Smooth muscle cell (in vitro differentiated cells): ENCODE measurements at regions not wholly inside any gene's neighbourhood (a gene's known extent, or its start where the extent isn't known, plus 50 kb on each side); places are given as distances from the start of the nearest gene placed in this dataset.

ENCODE experiments used
- DNase-seq: peaks from one replicate; lab custom pipeline; 2025; ENCODE audit not compliant: unreplicated experiment; lab: John Stamatoyannopoulos, UW
- H2AFZ ChIP-seq: fragments of 200-600 bp; sonication (generic); 2 replicates; pipeline ENCODE4 v1.6.0; 2016; ENCODE audit warnings: antibody characterized with exemption, low read depth, mild to moderate bottlenecking
- H3F3A ChIP-seq: fragments of 200-600 bp; sonication (generic); 2 replicates; pipeline ENCODE4 v1.6.0; 2017; ENCODE audit warnings: antibody characterized with exemption, low read depth
- H3K27ac ChIP-seq: fragments of 200-600 bp; sonication (generic); 2 replicates; pipeline ENCODE4 v1.5.1; 2016; ENCODE audit warnings: low read depth, mild to moderate bottlenecking
- H3K27me3 ChIP-seq: fragments of 200-600 bp; sonication (generic); 2 replicates; pipeline ENCODE4 v1.6.1; 2016; ENCODE audit warnings: low read depth, mild to moderate bottlenecking
- H3K36me3 ChIP-seq: fragments of 200-600 bp; sonication (generic); 2 replicates; pipeline ENCODE4 v1.5.1; 2016; ENCODE audit warnings: low read depth
- H3K4me1 ChIP-seq: fragments of 200-600 bp; sonication (generic); 2 replicates; pipeline ENCODE4 v1.5.1; 2016; ENCODE audit warnings: low read depth
- H3K4me2 ChIP-seq: fragments of 200-600 bp; sonication (generic); 2 replicates; pipeline ENCODE4 v1.6.0; 2016; ENCODE audit warnings: mild to moderate bottlenecking
- H3K4me3 ChIP-seq: fragments of 200-600 bp; sonication (generic); 2 replicates; pipeline ENCODE4 v1.5.1; 2016; ENCODE audit warnings: mild to moderate bottlenecking
- H3K79me2 ChIP-seq: fragments of 200-600 bp; sonication (generic); 2 replicates; pipeline ENCODE4 v1.6.0; 2016; ENCODE audit warnings: low read depth, mild to moderate bottlenecking
- H3K9ac ChIP-seq: fragments of 200-600 bp; sonication (generic); 2 replicates; pipeline ENCODE4 v1.6.0; 2016; ENCODE audit warnings: low read depth
- H3K9me3 ChIP-seq: fragments of 200-600 bp; sonication (generic); replicated peaks from 2 replicates; pipeline ENCODE4 v1.5.1; 2016; ENCODE audit warnings: low read depth
- H4K20me1 ChIP-seq: fragments of 200-600 bp; sonication (generic); 2 replicates; pipeline ENCODE4 v1.6.0; 2016; ENCODE audit warnings: low read depth
- WGBS: methylation state at CpG from one replicate; pipeline ENCODE4 v1.1.7; 2016; ENCODE audit warnings: low lambda C conversion rate; 5-methylcytosine and 5-hydroxymethylcytosine counted together
- TF ChIP-seq, protein P1 (sequence below): fragments of 200-600 bp; sonication (generic); IDR thresholded peaks from 2 replicates; pipeline ENCODE4 v1.5.1; 2017; ENCODE audit warnings: borderline replicate concordance, mild to moderate bottlenecking, antibody characterized with exemption; ENCODE audit not compliant: insufficient read depth, poor library complexity, severe bottlenecking

DNA sequence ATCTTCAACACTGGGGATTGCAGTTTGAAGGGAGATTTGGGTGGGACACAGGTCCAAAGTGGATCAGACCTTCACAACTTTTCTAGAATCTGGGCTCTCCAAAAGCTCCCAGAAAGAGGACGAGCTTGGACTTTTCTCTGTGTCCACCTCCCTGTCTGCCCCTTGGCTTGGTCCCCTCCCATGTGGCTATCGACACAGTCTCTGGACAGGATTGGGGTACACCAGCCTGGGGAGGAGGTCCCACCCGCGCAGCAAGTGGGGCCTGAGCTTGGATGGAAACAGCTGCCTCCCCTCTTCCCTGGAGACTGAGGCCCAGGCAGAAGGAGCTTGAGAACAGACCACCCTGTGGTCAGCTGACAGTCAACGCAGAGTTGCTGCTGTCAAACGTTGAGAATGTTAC is 84.6 kb upstream of the FCN1 start:
- H3K27me3 ChIP-seq = no peaks in the 10 kb centered on the region
- WGBS = 82% methylated on average over 6 of the region's 6 CpGs

DNA sequence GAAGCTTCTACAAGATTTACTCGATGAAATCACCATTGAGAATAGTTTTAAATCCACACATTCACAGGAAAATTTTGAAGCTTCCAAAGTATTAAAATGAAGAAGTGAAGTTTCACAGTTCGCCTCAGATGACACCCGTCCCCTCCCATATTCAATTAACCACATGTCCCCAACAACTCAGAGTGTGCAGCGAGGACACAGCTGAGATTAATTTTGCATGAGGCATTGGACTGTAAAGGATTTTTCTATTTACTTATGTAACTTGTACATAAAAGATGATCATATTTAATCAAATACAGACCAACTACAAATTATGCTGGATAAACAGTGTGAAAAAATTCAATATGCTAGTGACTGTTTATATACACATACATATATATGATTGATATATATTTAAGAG is 84.7 kb upstream of the OLFM1 start:
- no peaks in the 10 kb centered on the region for H3K9me3 ChIP-seq
- no peak overlapping the region for H3K9ac ChIP-seq
- no peak overlapping the region for H2AFZ ChIP-seq
- no peaks in the 10 kb centered on the region for H3K27me3 ChIP-seq
- no peaks in the 10 kb centered on the region for H4K20me1 ChIP-seq
- no peak overlapping the region for H3K4me2 ChIP-seq
- H3K27ac ChIP-seq = no peak overlapping the region
- H3F3A ChIP-seq = no peaks in the 10 kb centered on the region
- H3K4me1 ChIP-seq = no peaks in the 10 kb centered on the region
- H3K4me3 ChIP-seq = no peak overlapping the region
- WGBS = 85% methylated on average over 4 of the region's 4 CpGs
- TF ChIP-seq, protein P1, sequence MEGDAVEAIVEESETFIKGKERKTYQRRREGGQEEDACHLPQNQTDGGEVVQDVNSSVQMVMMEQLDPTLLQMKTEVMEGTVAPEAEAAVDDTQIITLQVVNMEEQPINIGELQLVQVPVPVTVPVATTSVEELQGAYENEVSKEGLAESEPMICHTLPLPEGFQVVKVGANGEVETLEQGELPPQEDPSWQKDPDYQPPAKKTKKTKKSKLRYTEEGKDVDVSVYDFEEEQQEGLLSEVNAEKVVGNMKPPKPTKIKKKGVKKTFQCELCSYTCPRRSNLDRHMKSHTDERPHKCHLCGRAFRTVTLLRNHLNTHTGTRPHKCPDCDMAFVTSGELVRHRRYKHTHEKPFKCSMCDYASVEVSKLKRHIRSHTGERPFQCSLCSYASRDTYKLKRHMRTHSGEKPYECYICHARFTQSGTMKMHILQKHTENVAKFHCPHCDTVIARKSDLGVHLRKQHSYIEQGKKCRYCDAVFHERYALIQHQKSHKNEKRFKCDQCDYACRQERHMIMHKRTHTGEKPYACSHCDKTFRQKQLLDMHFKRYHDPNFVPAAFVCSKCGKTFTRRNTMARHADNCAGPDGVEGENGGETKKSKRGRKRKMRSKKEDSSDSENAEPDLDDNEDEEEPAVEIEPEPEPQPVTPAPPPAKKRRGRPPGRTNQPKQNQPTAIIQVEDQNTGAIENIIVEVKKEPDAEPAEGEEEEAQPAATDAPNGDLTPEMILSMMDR = no peak
- DNase-seq = no peak
- H3K36me3 ChIP-seq = no peaks in the 10 kb centered on the region
- H3K79me2 ChIP-seq = no peaks in the 10 kb centered on the region

More for the DNA sequence above, 84.6 kb upstream of the FCN1 start:
- no peaks in the 10 kb centered on the region for H4K20me1 ChIP-seq
- no peaks in the 10 kb centered on the region for H3K9me3 ChIP-seq
- H3K4me2 ChIP-seq = no peak overlapping the region
- no peaks in the 10 kb centered on the region for H3K79me2 ChIP-seq
- no peaks in the 10 kb centered on the region for H3F3A ChIP-seq
- DNase-seq = no peak
- H3K4me3 ChIP-seq = no peak overlapping the region
- no peak overlapping the region for H3K9ac ChIP-seq
- H3K36me3 ChIP-seq = no peaks in the 10 kb centered on the region
- TF ChIP-seq, protein P1 = no peak
- H3K27ac ChIP-seq = no peak overlapping the region
- H3K4me1 ChIP-seq = no peaks in the 10 kb centered on the region
- no peak overlapping the region for H2AFZ ChIP-seq

GRCh38 chr9:135004772-135005171 is 82.7 kb upstream of the OLFM1 start:
- Histone ChIP-seq H4K20me1 (no peaks in the 10 kb centered on the region), H3K27me3 (no peaks in the 10 kb centered on the region), H3K36me3 (no peaks in the 10 kb centered on the region), H3K4me2 (no peak overlapping the region), H2AFZ (no peak overlapping the region), H3K4me1 (no peaks in the 10 kb centered on the region), H3F3A (no peaks in the 10 kb centered on the region), H3K27ac (no peak overlapping the region), H3K79me2 (no peaks in the 10 kb centered on the region), H3K4me3 (no peak overlapping the region), H3K9ac (no peak overlapping the region), H3K9me3 (no peaks in the 10 kb centered on the region)
- TF ChIP-seq, protein P1 = no peak
- DNase-seq = no peak
- 74% methylated on average over 2 of the region's 2 CpGs for WGBS

DNA sequence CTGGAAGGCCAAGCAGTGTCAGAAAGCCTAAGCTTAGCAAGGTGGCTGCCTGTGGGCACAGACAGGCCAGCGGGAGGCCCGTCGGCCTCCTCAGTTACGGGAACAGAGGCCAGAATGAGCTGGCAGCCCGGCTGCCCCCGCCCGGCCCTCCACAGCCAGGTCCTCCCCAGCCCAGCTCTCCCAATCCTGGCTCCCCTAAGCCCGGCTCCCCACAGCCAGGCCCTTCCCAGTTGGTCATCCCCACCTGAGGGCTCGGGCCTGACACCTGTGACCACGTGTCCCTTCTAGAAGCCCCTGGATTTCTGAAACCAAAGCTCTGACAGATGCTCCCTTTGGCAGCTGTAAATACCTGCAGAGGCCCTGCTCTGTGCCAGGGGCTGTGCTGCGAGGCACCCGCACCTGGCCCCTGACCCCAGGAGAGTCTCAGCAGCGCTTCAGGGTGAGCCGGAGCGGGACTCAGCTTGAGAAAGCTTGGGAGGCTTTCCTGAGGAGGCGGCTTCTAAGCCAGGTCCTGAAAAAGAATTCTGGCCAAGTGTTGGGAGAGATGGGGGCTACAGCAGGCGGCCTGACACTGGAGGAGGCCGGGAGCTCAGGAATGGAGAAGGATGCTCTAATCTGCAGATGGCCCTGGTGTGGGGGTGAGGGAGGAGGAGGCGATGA is 80.4 kb upstream of the OLFM1 start:
- H3K4me1 ChIP-seq = no peaks in the 10 kb centered on the region
- DNase-seq = no peak
- no peak overlapping the region for H3K4me3 ChIP-seq
- TF ChIP-seq, protein P1 = no peak
- H3K27me3 ChIP-seq = no peaks in the 10 kb centered on the region
- H3K4me2 ChIP-seq = no peak overlapping the region
- H3K79me2 ChIP-seq = no peaks in the 10 kb centered on the region
- no peaks in the 10 kb centered on the region for H3K9me3 ChIP-seq
- H4K20me1 ChIP-seq = no peaks in the 10 kb centered on the region
- no peak overlapping the region for H2AFZ ChIP-seq
- H3K9ac ChIP-seq = no peak overlapping the region
- no peaks in the 10 kb centered on the region for H3K36me3 ChIP-seq
- no peaks in the 10 kb centered on the region for H3F3A ChIP-seq
- WGBS = 91% methylated on average over 18 of the region's 19 CpGs
- no peak overlapping the region for H3K27ac ChIP-seq
